ENCODE measurements at regions not wholly inside any gene's neighbourhood (a gene's known extent, or its start where the extent isn't known, plus 50 kb on each side); places are given as distances from the start of the nearest gene placed in this dataset.

- POLR2A ChIA-PET, result no interaction called here
- CTCF ChIA-PET, result no interaction called here
These were observed 1111.0 kb downstream of the XPNPEP1 start for GRCh38 chr10:108812296-108812695.

GRCh38 chr10:108808228-108808627, 1115.1 kb downstream of the XPNPEP1 start:
- no peak for DNase-seq (ENCODE audit: extremely low spot score)
- TF ChIP-seq CTCF (IDR thresholded peaks at IDR 0.05; ENCODE audit: control extremely low read depth, extremely low read depth, low read depth, missing control alignments), result no peak
- ChIA-PET CTCF (interaction anchor here (1.7 kb wide), 1 partner anchor 21 kb away, joined by 4 read pairs; no protein-coding TSS in a partner anchor), POLR2A (no interaction called here)

More at GRCh38 chr10:108812296-108812695, 1111.0 kb downstream of the XPNPEP1 start:
- no peak for DNase-seq (ENCODE audit: extremely low spot score)
- TF ChIP-seq CTCF (IDR thresholded peaks at IDR 0.05; ENCODE audit: control extremely low read depth, extremely low read depth, low read depth, missing control alignments), result no peak

GRCh38 chr10:108801775-108802517, 1121.4 kb downstream of the XPNPEP1 start:
- CTCF ChIA-PET, result no interaction called here
- no peak for DNase-seq (ENCODE audit: extremely low spot score)
- POLR2A ChIA-PET, result no interaction called here
- TF ChIP-seq CTCF (IDR thresholded peaks at IDR 0.05; ENCODE audit: control extremely low read depth, extremely low read depth, low read depth, missing control alignments), result no peak

GRCh38 chr10:108801220-108801619, 1122.1 kb downstream of the XPNPEP1 start:
- ChIA-PET CTCF (no interaction called here), POLR2A (no interaction called here)
- DNase-seq (ENCODE audit: extremely low spot score), result no peak
- no peak for TF ChIP-seq CTCF (IDR thresholded peaks at IDR 0.05; ENCODE audit: control extremely low read depth, extremely low read depth, low read depth, missing control alignments)

GRCh38 chr10:108797573-108797972, 1125.7 kb downstream of the XPNPEP1 start:
- CTCF ChIA-PET, result no interaction called here

GRCh38 chr10:108791794-108792474, 1131.4 kb downstream of the XPNPEP1 start:
- TF ChIP-seq CTCF (IDR thresholded peaks at IDR 0.05; ENCODE audit: control extremely low read depth, extremely low read depth, low read depth, missing control alignments), result no peak
- ChIA-PET POLR2A (no interaction called here), CTCF (interaction anchor here (0.9 to 1.2 kb wide), 2 partner anchors 12 to 47 kb away, joined by 3 read pairs; no protein-coding TSS in a partner anchor)
- no peak for DNase-seq (ENCODE audit: extremely low spot score)

More at GRCh38 chr10:108797573-108797972, 1125.7 kb downstream of the XPNPEP1 start:
- POLR2A ChIA-PET, result no interaction called here
- no peak for DNase-seq (ENCODE audit: extremely low spot score)
- no peak for TF ChIP-seq CTCF (IDR thresholded peaks at IDR 0.05; ENCODE audit: control extremely low read depth, extremely low read depth, low read depth, missing control alignments)

All from GM10248 (cell line).